DMS53 (cell line): ENCODE measurements at regions not wholly inside any gene's neighbourhood (a gene's known extent, or its start where the extent isn't known, plus 50 kb on each side); places are given as distances from the start of the nearest gene placed in this dataset.
"Not testable (repeated sequence)": the region's sequence is repeated elsewhere in the genome, so short reads cannot be mapped to it uniquely, and the experiment has no call there.

Experiments
- DNase-seq: peaks from one replicate; lab custom pipeline; 2025; lab: John Stamatoyannopoulos, UW

DNA sequence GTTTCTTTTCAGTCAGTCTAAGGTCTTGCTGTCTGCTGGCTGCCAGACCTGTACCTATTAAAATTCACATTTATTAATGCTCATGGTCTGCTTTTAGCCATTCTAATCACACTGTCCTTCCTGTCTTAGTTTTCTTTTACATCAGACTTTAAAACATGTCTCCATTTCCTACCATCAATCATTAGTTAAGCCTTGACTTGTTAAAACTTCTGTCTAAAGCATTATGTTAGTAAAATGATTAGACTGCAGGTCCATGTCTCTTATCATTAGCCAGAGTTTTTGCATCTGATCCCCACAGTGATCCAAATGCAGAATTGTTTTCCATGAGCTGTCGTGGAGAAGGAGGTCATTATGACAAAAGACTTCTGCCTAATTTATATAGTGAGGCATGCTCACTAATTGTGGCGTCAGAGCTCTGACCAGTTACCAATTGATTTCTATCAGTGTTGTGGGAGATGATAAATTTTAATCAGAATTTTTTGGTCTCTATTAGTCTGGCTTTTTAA, 226.5 kb downstream of the DKK1 start:
- no peak for DNase-seq

- DNase-seq = no peak
Observed at GRCh38 chr10:52541006-52541473, 227.0 kb downstream of the DKK1 start.

DNA sequence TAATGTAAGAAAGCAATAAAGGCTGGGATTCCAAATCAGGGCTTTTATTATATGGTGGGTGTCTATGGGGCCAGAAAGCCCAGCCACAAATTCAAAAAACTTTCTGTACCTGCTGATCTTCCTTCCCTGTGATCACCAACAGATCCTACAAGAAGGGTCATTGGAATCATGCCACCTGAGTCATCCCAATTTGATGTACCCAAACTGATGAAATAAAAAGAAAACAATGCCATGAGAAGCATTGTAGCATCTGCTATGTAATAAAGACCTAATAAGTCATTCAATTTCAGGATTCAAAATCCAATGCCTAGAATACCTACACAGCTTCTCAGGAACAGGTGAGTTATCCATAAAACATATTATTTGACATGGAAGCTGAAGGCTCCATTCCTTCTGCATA, 228.8 kb downstream of the DKK1 start:
- DNase-seq = no peak

DNA sequence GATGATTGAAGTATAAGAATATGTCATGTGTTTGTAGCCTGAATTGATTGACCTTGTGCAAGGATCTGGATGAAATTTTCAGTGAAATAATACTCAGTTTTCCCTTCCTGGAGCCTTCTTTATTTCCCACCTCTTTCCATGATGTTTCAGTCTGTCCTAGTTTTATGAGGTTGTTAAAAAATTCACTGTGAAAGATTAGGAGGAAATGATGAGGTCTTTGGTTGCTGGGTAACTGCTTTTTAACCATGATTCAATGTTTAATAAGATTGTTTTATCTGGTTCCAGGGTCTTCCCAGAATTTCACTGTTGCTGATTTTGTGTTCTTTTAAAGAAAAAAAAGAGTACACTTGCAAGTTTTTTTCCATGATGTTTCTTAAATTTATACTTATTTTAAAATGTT, 221.5 kb downstream of the MBL2 start:
- DNase-seq = no peak

- DNase-seq = no peak
Observed at GRCh38 chr10:52558090-52558489, 214.5 kb downstream of the MBL2 start.

- DNase-seq = no peak
Observed at GRCh38 chr10:52561322-52561721, 211.3 kb downstream of the MBL2 start.

DNA sequence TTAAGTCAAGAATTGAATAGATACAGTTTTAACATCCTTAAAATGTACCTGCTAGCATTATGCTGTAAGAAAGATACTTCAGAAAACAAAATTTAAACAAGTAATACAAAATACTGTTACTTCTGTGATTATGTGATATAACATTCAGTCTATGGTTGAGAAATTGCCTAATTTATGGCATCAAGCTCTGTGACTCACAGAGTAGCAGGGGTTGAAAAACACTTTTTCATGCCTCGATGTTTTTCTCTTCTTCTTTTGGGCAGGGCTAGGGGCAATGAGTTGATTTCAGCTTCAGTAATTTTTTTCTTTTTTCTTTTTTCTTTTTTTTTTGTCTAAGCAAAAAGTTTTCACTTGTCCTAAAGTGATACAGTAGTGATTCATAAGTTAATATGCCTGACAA, 209.2 kb downstream of the MBL2 start:
- DNase-seq = no peak

DNA sequence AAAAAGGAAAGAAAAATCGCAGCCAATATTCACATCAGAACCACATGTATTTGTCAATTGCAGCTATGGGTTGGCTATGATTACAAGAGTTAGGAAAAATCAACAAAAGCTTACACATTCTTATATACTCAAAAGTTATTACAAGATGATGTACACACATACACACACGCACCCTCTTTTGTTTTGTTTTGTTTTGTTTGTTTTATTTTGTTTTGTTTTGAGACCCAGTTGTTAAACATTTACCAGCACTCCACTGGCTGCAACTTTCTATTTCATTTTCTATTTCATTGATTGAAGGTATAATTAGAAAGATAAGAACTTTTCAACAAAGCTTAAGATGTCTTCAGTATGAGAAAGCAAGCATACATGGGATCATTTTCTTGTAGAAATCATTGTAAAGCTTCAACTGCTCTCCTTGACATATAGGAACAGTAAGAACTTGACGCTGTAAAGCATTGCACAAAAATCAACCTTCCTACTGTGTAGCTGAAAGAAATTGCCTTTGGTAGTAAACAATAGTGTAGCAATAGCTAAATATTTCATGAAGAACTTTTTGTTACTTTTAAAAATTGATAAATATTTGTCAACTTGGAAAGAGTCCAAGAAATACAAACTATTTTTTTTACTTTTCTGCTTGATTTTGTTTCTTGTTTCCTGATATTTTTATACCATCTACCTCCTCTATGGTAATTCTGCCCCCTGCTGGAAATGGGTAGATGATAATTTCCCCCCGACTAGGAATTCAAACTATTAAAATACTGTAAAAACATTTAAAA, 205.9 kb downstream of the MBL2 start:
- peak; percentile 71 for DNase-seq

- DNase-seq = no peak
Observed at GRCh38 chr10:52567247-52567580, 205.4 kb downstream of the MBL2 start.

DNA sequence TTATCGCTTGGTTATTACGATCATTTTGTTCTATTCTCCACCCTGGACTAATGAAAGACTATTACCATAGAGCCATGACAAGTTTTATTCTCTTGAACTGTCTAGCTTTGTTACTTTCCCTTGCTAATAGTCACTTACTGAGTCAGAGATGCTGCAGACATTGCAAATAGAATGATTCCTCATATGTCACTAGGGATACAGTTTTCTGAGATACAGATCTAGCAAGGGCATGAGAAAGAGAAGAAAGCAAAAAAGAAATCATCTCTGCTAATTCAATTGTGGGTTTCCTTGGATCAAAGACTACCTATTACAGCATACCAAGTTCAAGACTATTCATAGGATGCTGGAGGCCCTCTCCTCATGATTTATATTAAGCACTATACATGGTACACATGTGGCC, 204.3 kb downstream of the MBL2 start:
- DNase-seq = no peak

- DNase-seq = no peak
Observed at GRCh38 chr10:52570490-52570889, 202.1 kb downstream of the MBL2 start.

DNA sequence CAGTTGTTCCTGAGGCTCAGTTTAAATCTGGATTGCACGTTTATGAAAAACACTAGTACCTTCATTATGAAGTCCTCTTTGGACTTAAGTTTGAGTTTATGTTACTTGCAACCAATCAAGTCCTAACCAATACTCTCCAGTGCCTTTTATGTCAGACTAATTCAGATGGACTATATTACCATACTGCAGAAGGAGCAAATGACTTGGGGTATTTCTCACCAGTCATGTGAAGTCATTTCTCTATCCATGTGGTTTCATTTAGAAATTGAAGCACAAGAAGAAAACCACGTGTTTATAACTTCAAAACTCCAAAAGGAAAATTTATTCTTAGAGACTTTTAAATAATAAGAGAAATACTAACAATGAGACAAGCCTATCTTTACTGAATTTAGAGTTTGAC, 201.6 kb downstream of the MBL2 start:
- DNase-seq = no peak

DNA sequence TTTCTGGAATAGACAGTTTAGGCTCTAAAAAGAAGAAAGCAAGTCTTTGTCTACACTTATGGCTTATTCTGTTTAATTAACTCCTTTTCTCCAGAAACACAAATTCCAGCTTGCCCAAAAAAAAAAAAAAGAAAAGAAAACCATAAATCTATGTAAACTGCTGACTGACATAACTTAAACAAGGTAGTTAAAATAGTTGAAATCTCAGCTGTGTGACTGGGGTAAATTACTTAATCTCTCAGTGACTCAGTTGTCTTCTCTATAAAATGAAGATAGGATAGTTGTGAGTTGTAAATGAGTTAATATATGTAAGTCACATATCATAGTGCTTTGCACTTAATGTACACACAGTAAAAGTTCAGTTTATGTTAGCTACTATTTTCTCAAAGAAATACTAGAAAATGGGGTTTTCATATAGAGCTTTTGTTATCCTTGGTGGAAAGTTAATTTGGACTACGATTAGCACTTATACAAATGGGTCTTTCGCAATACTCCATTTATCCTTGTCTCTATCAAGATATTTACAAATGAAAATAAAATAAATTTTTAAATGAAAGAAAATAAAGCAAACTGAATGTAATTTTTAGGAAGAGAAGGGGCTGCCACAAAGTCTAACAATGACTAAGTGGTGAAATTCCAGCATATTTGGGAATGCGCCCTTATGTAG, 200.9 kb downstream of the MBL2 start:
- DNase-seq = no peak

GRCh38 chr10:52573347-52573746, 199.2 kb downstream of the MBL2 start:
- no peak for DNase-seq

GRCh38 chr10:52574697-52575096, 197.9 kb downstream of the MBL2 start:
- no peak for DNase-seq

DNA sequence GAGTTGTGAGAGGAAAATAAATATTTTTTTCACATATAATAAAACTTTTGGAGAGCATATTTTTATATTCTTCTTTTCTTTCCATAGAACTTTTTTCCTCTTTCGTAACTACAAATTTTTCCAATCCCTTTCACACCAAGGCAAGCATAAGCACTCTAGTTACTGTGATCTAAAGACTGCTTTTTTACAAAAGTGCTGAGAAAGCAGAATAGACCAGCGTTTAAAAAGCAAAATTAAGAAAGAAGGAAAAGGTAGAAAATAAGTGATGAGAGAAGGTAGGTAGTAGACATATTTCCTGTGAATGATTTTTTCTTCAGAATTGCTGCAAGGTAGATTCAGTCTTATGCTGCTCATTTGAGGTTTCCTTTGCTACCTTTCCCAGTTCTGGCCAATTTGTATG, 195.5 kb downstream of the MBL2 start:
- no peak for DNase-seq

GRCh38 chr10:52578871-52579405, 193.6 kb downstream of the MBL2 start:
- DNase-seq = no peak

DNA sequence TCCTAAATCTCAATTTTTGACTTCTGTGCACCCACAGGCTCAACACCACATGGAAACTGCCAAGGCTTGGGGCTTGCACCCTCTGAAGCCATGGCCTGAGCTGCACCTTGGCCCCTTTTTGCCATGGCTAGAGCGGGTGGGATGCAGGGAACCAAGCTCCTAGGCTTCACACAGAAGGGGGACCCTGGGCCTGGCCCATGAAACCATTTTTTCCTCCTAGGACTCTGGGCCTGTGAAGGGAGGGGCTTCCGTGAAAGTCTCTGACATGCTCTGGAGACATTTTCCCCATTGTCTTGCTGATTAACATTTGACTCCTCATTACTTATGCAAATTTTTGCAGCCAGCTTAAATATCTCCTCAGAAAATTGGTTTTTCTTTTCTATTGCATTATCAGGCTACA, 190.9 kb downstream of the MBL2 start:
- DNase-seq = not testable (repeated sequence)

DNA sequence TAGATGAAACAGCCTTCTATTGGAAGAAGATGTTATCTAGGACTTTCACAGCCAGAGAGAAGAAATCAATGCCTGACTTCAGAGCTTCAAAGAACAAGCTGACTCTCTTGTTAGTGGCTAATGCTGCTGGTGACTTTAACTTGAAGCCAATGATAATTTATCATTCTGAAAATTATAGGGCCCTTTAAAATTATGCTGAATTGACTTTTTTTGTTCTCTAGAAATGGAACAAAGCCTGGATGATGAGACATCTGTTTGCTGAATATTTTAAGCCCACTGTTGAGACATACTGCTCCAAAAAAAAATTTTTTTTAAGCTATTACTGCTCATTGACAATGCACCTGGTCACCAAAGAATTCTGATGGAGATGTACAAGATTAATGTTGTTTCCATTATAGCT, 189.2 kb downstream of the MBL2 start:
- DNase-seq = no peak

- peak; percentile 8 for DNase-seq
Observed at GRCh38 chr10:52586710-52587109, 185.9 kb downstream of the MBL2 start.

DNA sequence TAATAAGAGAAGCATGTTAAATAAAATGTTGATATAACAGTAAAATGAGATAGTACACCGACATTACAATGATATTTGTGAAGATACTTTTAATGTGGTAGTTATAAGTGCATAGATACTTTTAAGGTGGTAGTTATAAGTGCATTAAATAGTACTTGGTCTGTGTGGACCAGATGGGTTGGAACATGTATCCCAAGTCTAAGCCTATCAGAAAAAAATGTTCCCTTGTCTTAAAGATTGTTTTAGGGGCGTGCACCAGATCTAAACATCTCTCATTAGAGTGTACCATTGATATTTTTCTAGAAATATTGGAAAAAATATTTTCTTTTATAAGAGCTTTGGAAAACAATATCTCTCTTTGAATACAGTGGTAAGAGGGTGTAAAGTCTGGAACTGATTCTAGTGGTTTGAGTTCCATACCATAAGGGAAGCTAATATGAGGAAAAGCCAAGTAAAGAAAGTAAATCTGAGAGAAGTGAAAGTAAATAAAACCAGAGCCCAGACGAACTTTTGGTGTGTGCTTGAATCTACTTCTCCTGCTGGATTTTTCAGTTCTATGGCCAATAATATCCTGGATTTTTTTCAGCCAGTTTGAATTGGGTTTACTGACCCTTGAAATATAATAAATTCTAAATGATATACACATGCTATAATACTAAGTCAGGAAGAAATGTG, 175.3 kb downstream of the MBL2 start:
- peak; percentile 20 for DNase-seq

GRCh38 chr10:52598936-52599335, 173.6 kb downstream of the MBL2 start:
- peak; percentile 85 for DNase-seq
